Loucy (cell line): ENCODE measurements at regions not wholly inside any gene's neighbourhood (a gene's known extent, or its start where the extent isn't known, plus 50 kb on each side); places are given as distances from the start of the nearest gene placed in this dataset.

Experiments used
- H2AFZ ChIP-seq: fragments of 200-600 bp; sonication (generic); 2 replicates; pipeline ENCODE4 v1.6.0; 2016; ENCODE audit warnings: antibody characterized with exemption, mild to moderate bottlenecking, low read length, moderate library complexity
- H3F3A ChIP-seq: fragments of 200-600 bp; 2 replicates; pipeline ENCODE4 v1.6.0; 2016; ENCODE audit warnings: antibody characterized with exemption, low read depth, mild to moderate bottlenecking
- H3K27me3 ChIP-seq: fragments of 200-600 bp; sonication (generic); 2 replicates; pipeline ENCODE4 v1.6.1; 2014; ENCODE audit warnings: low read length, mild to moderate bottlenecking; ENCODE audit not compliant: insufficient read depth, poor library complexity, severe bottlenecking
- H3K36me3 ChIP-seq: fragments of 200-600 bp; sonication (generic); 2 replicates; pipeline ENCODE4 v1.6.1; 2016; ENCODE audit warnings: low read length; ENCODE audit not compliant: insufficient read depth
- H3K4me1 ChIP-seq: fragments of 200-600 bp; sonication (generic); 2 replicates; pipeline ENCODE4 v1.5.1; 2014; ENCODE audit warnings: low read length, mild to moderate bottlenecking; ENCODE audit not compliant: insufficient read depth, poor library complexity, severe bottlenecking
- H3K4me2 ChIP-seq: fragments of 200-600 bp; sonication (generic); 2 replicates; pipeline ENCODE4 v1.6.0; 2014; ENCODE audit warnings: antibody characterized with exemption, low read length, low read depth, mild to moderate bottlenecking; ENCODE audit not compliant: poor library complexity, severe bottlenecking
- H3K4me3 ChIP-seq: fragments of 200-600 bp; sonication (generic); 2 replicates; pipeline ENCODE4 v1.5.1; 2014; ENCODE audit warnings: low read length, mild to moderate bottlenecking, mixed read lengths; ENCODE audit not compliant: poor library complexity, severe bottlenecking
- H3K79me2 ChIP-seq: fragments of 200-600 bp; sonication (generic); 2 replicates; pipeline ENCODE4 v1.6.1; 2014; ENCODE audit warnings: low read length; ENCODE audit not compliant: insufficient read depth
- H3K9ac ChIP-seq: fragments of 200-600 bp; sonication (generic); 2 replicates; pipeline ENCODE4 v1.6.0; 2014; ENCODE audit warnings: mild to moderate bottlenecking, low read depth, low read length, moderate library complexity; ENCODE audit not compliant: poor library complexity, severe bottlenecking
- H3K9me2 ChIP-seq: fragments of 200-600 bp; sonication (generic); replicated peaks from 2 replicates; pipeline ENCODE4 v1.6.1; 2016; ENCODE audit warnings: low read depth, low read length, mixed read lengths
- H3K9me3 ChIP-seq: fragments of 200-600 bp; sonication (generic); 2 replicates; pipeline ENCODE4 v1.6.1; 2014; ENCODE audit warnings: mild to moderate bottlenecking, antibody characterized with exemption, low read length, low read depth; ENCODE audit not compliant: insufficient read depth
- H4K20me1 ChIP-seq: fragments of 200-600 bp; sonication (generic); 2 replicates; pipeline ENCODE4 v1.6.0; 2014; ENCODE audit warnings: antibody characterized with exemption, low read length, mild to moderate bottlenecking; ENCODE audit not compliant: insufficient read depth, poor library complexity, severe bottlenecking
- CTCF ChIP-seq: fragments of 200-600 bp; sonication (generic); conservative IDR thresholded peaks from 2 replicates; pipeline ENCODE4 v1.5.1; 2014; ENCODE audit warnings: mild to moderate bottlenecking, antibody characterized with exemption, low read length
- EZH2phosphoT487 ChIP-seq: fragments of 200-600 bp; IDR thresholded peaks from 2 replicates; pipeline ENCODE4 v1.6.1; 2018; ENCODE audit warnings: antibody characterized with exemption, mild to moderate bottlenecking, moderate library complexity, borderline replicate concordance

- Histone ChIP-seq H2AFZ (no peak overlapping the region), H3K27me3 (no peaks in the 10 kb centered on the region), H4K20me1 (no peaks in the 10 kb centered on the region), H3K9me3 (no peaks in the 10 kb centered on the region), H3K9me2 (no peaks in the 10 kb centered on the region), H3K4me1 (no peaks in the 10 kb centered on the region), H3K36me3 (no peaks in the 10 kb centered on the region), H3K9ac (no peak overlapping the region), H3K4me2 (no peak overlapping the region), H3K4me3 (no peak overlapping the region), H3K79me2 (no peaks in the 10 kb centered on the region), H3F3A (no peaks in the 10 kb centered on the region)
- TF ChIP-seq EZH2phosphoT487 (no peak), CTCF (no peak)
These were observed 241.2 kb upstream of the SKOR2 start for GRCh38 chr18:47492691-47493090.

GRCh38 chr18:47490882-47491281, 239.4 kb upstream of the SKOR2 start:
- Histone ChIP-seq H3K79me2 (no peaks in the 10 kb centered on the region), H3K9me3 (no peaks in the 10 kb centered on the region), H3K9me2 (no peaks in the 10 kb centered on the region), H3F3A (no peaks in the 10 kb centered on the region), H3K4me2 (no peak overlapping the region), H3K27me3 (no peaks in the 10 kb centered on the region), H2AFZ (no peak overlapping the region), H3K4me3 (no peak overlapping the region), H4K20me1 (no peaks in the 10 kb centered on the region), H3K9ac (no peak overlapping the region), H3K36me3 (no peaks in the 10 kb centered on the region), H3K4me1 (no peaks in the 10 kb centered on the region)
- TF ChIP-seq CTCF (no peak), EZH2phosphoT487 (no peak)

GRCh38 chr18:47485221-47485797, 233.8 kb upstream of the SKOR2 start:
- no peak overlapping the region for H2AFZ ChIP-seq
- H3K4me2 ChIP-seq: no peak overlapping the region
- H3K36me3 ChIP-seq: no peaks in the 10 kb centered on the region
- H4K20me1 ChIP-seq: no peaks in the 10 kb centered on the region
- no peak for TF ChIP-seq CTCF
- TF ChIP-seq EZH2phosphoT487: no peak
- no peaks in the 10 kb centered on the region for H3K9me2 ChIP-seq
- H3K9ac ChIP-seq: no peak overlapping the region
- no peaks in the 10 kb centered on the region for H3K9me3 ChIP-seq
- H3K27me3 ChIP-seq: no peaks in the 10 kb centered on the region
- H3K79me2 ChIP-seq: no peaks in the 10 kb centered on the region
- no peaks in the 10 kb centered on the region for H3F3A ChIP-seq
- H3K4me3 ChIP-seq: no peak overlapping the region
- no peaks in the 10 kb centered on the region for H3K4me1 ChIP-seq
